Stimulated activated CD4-positive, alpha-beta T cell treated with anti-CD3 and anti-CD28 coated beads, Interleukin-12 subunit alpha, Interleukin-12 subunit beta, amount 100 ng/mL, for 48 hours (primary cell): ENCODE measurements at regions not wholly inside any gene's neighbourhood (a gene's known extent, or its start where the extent isn't known, plus 50 kb on each side); places are given as distances from the start of the nearest gene placed in this dataset.
"Not testable (repeated sequence)": the region's sequence is repeated elsewhere in the genome, so short reads cannot be mapped to it uniquely, and the experiment has no call there.

Experiments used
- DNase-seq, 3 donors: peaks; one replicate each; pipeline ENCODE4 v3.0.0-alpha.2; 2020; ENCODE audit warnings: low read depth in 2 of 3, low spot score in 1 of 3

DNA sequence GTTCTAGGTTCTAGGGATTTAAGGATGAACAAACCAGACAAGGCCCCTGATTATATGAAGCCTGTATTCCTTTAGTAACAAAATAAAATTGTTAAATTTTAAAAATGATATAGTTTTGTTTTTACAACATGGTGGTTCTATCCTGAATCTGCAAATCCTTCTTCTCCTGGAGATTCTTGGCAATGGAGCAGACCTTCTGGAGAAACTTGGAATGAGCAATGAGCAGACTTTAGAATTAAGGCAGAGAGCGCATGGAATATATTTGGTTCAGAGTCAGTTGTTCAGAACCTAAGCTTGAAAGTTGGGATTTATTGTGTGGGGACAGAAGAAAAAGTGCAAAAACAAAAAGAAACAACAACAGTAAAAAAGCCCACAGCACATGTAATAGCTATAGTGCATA is 381.1 kb downstream of the ADGRL2 start:
- DNase-seq: no peak

- DNase-seq: no peak
Observed at GRCh38 chr1:82179131-82179530, 378.4 kb downstream of the ADGRL2 start.

- DNase-seq: no peak
Observed at GRCh38 chr1:82177192-82177591, 376.5 kb downstream of the ADGRL2 start.

DNA sequence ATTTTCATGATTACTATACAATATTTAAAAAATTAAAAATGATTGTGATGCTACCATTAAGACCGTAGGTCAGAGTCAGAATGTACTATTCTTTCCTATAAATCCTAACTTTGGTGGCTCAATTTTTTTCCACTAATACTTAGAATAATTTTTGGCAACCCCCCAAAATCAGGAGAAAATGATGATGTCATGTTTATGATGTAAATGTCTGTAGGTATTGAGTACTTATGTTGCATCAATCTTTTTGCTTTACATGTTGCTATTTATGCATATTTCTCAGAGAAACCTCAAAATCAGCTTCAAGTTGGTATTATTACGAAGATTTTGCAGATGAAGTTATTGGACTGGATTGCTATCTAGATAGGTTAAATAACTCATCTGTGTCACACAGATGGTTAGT is 371.2 kb downstream of the ADGRL2 start:
- DNase-seq: no peak

GRCh38 chr1:82168482-82168881 is 367.7 kb downstream of the ADGRL2 start:
- no peak for DNase-seq

DNA sequence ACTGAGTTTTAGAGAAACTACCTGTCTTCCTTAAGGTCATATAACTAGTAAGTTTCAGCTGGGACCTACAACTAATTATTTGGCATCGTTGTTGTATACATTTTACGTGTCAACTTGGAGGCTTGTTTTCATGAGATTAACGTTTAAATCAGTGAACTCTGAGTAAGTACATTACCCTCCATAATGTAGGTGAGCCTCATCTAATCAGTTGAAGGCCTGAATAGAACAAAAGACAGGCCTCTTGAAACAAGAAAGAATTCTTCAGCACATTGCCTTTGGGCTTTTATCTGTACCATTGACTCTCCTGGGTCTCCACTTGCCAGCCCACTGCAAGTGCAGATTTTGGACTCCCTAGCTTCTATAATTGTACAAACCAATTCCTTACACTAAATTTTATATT is 364.6 kb downstream of the ADGRL2 start:
- DNase-seq: no peak

DNA sequence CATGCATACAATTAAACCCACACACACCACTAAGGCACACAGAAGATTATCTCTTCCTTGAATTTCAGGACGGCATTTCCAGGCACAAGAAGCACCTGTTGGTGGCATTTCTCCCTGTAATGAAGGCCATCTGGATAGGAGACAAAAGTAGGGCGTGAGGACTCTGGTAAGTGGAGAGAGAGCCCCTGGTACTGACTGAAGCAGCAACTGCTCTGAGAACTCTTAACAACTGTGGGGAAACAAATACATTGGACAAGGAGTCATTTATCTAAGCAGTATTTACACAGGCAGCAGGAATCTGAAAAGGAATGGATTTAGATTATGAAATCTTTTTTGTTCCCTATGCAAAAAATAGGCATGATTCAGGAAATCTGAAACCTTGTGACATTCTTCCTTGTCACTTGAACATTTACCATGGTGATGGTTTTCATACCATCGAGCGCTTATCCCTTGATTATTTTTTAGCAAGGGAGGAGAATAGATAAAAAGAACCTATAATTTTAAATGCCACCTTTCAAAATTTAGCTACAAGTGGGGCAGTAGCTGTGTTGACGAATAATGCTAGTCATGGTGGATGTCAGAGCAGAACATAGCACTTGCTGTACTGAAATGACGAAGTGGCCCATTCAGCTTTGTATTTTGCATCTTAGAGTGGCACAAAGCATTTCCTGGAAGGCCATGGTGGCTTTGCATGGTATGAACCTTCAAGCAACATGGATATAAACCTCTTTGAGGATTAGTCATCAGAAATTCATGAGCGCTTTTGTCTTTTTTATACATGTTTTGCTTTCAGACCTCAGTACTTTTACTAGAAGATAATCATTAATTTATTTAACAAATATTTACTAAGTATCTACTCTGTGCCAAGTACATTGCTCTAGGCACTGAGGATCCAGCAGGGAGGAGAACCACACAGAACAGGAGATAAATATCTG is 362.0 kb downstream of the ADGRL2 start:
- DNase-seq: no peak

- DNase-seq: no peak
Observed at GRCh38 chr1:82161700-82162141, 361.0 kb downstream of the ADGRL2 start.

GRCh38 chr1:82160903-82161302 is 360.2 kb downstream of the ADGRL2 start:
- DNase-seq: no peak

DNA sequence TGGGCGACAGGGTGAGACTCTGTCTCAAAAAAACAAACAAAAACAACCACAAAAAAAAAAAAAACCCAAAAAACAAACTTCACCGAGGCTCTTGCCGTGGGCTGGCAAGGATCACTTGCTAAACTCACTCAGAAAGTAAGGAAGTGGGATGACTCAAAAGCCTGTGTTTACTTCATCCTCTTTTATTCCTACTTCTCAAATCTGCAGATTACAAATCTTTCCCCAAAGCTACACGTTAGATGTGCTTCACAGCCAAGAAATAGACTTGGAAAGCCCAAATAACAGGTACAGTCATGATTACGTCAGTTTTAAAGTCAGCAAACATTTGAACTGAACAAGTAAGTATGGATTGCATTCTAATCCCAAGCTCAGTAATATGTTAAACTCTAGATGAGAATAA is 359.3 kb downstream of the ADGRL2 start:
- no peak for DNase-seq

GRCh38 chr1:82158981-82159380 is 358.2 kb downstream of the ADGRL2 start:
- DNase-seq: no peak

GRCh38 chr1:82154219-82154970 is 353.7 kb downstream of the ADGRL2 start:
- DNase-seq: no peak

DNA sequence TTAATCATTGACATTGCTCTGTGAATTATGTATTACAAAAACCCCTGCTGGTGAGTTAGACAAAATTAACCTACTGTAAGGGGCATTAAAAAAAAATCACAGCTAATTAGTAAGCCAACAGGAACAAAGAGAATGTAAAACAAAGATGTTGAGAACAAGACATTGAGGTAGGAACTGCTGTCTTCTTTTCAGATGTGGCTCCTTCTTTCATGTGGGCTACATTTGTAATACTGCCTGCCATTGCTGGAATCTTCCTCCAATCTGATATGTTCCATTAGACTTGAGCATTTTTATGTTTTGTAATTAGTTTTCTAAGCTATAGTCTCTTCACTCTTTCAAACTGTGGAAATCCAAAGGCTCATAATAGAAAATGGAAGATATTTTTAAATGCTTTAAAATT is 353.0 kb downstream of the ADGRL2 start:
- no peak for DNase-seq

GRCh38 chr1:82153272-82153629 is 352.5 kb downstream of the ADGRL2 start:
- no peak for DNase-seq

- DNase-seq: no peak
Observed at GRCh38 chr1:82152356-82153271, 351.9 kb downstream of the ADGRL2 start.

- no peak for DNase-seq
Observed at GRCh38 chr1:82145656-82146055, 344.9 kb downstream of the ADGRL2 start.

- no peak for DNase-seq
Observed at GRCh38 chr1:82143108-82143833, 342.5 kb downstream of the ADGRL2 start.

GRCh38 chr1:82141390-82141789 is 340.7 kb downstream of the ADGRL2 start:
- DNase-seq: no peak

DNA sequence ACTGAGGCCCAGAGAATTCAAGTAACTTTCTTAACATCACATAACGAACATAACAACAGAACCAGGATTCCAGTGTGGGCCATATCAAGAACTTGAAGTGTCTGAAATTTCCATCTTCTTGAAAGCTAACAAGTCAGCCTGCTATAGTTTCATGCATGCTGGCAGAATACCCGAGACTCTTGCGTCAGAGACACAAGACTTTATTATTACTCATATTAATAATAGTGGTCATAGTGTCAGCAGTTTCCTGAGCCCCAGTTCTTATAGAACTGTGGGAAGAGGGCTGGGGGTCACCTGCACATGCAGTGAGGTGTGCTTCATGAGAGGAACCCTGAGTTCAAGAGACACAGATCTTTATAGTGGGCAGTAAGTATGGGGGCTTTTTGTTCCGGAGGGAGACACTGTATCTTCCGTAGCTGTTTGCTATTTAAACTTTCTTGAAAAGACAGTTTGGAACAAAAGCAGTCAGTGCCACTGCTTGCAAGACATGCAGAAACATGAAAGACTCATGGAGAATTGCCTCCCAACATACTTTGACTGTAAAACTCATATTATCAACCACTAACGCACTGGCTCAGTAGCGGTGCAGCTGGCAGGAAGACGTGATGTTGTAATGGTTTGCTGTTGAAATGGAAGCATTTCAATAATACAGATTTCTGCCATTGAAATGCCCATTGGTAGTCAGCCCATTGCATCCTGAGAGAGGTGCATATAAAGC is 339.2 kb downstream of the ADGRL2 start:
- DNase-seq: no peak

DNA sequence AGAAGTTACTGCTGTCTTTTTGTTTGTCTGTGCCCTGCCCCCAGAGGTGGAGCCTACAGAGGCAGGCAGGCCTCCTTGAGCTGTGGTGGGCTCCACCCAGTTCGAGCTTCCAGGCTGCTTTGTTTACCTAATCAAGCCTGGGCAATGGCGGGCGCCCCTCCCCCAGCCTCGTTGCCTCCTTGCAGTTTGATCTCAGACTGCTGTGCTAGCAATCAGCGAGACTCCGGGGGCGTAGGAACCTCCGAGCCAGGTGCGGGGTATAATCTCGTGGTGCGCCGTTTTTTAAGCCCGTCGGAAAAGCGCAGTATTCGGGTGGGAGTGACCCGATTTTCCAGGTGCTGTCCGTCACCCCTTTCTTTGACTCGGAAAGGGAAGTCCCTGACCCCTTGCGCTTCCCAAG is 335.6 kb downstream of the ADGRL2 start:
- not testable (repeated sequence) for DNase-seq
